GM19025 (cell line): ENCODE measurements at regions not wholly inside any gene's neighbourhood (a gene's known extent, or its start where the extent isn't known, plus 50 kb on each side); places are given as distances from the start of the nearest gene placed in this dataset.
"Not testable (repeated sequence)": the region's sequence is repeated elsewhere in the genome, so short reads cannot be mapped to it uniquely, and the experiment has no call there.

Source experiments
- ATAC-seq: cut with Tn5 transposase; IDR thresholded peaks from one replicate; pipeline ENCODE4 v1.9.1; 2021; ENCODE audit warnings: mild to moderate bottlenecking, low read depth, moderate library complexity; ENCODE audit not compliant: unreplicated experiment

GRCh38 chrX:55326985-55327384 lies 62.3 kb upstream of the PAGE3 start:
- no peak for ATAC-seq

- no peak for ATAC-seq
Measured at GRCh38 chrX:55335296-55335695, 70.6 kb upstream of the PAGE3 start.

GRCh38 chrX:55336176-55336575 lies 71.5 kb upstream of the PAGE3 start:
- no peak for ATAC-seq

- no peak for ATAC-seq
Measured at GRCh38 chrX:55340896-55341433, 76.2 kb upstream of the PAGE3 start.

GRCh38 chrX:55342533-55343501 lies 78.1 kb upstream of the PAGE3 start:
- ATAC-seq, result peak; percentile 69

GRCh38 chrX:55356609-55357008 lies 91.9 kb upstream of the PAGE3 start:
- ATAC-seq, result no peak

- no peak for ATAC-seq
Measured at GRCh38 chrX:55357236-55357635, 92.5 kb upstream of the PAGE3 start.

- ATAC-seq, result no peak
Measured at GRCh38 chrX:55379396-55379795, 72.5 kb upstream of the MAGEH1 start.

GRCh38 chrX:55389376-55389775 lies 62.6 kb upstream of the MAGEH1 start:
- no peak for ATAC-seq

- not testable (repeated sequence) for ATAC-seq
Measured at GRCh38 chrX:55396836-55397235, 55.1 kb upstream of the MAGEH1 start.
